Spleen (tissue), 7 donors: ENCODE measurements at regions not wholly inside any gene's neighbourhood (a gene's known extent, or its start where the extent isn't known, plus 50 kb on each side); places are given as distances from the start of the nearest gene placed in this dataset.

Source experiments
- POLR2A ChIP-seq, 3 donors: fragments of 450-650 bp; IDR thresholded peaks; one replicate each; pipeline ENCODE4 v1.5.1; 2017; ENCODE audit warnings: antibody characterized with exemption in 3 of 3, mild to moderate bottlenecking in 1 of 3
- POLR2AphosphoS5 ChIP-seq, 3 donors: sonication (generic); formaldehyde crosslinking; IDR thresholded peaks; one replicate each; pipeline ENCODE4 v1.5.1; 2017; ENCODE audit warnings: antibody characterized with exemption in 3 of 3
- TF ChIP-seq, protein P1 (sequence below), 11 experiments: fragments of 200-600 bp in 7 of 11; fragments of 450-650 bp in 4 of 11; sonication (generic) in 4 of 11; IDR thresholded peaks in 8 of 11; conservative IDR thresholded peaks in 3 of 11; 1 replicate in 7 of 11; 2 replicates in 4 of 11; pipeline versions ENCODE4 v1.4.0 to v1.8.0; 2016 to 2021; ENCODE audit warnings: antibody characterized with exemption in 11 of 11, inconsistent platforms in 4 of 11, mild to moderate bottlenecking in 1 of 11
- donor health status: DM: no; HTN: no; CAD: no; lungs with moderate emphysema.
- donor health status: DM: no; HTN: no; CAD: no.
- donor health status: DM: no; HTN: no; CAD: no.

DNA sequence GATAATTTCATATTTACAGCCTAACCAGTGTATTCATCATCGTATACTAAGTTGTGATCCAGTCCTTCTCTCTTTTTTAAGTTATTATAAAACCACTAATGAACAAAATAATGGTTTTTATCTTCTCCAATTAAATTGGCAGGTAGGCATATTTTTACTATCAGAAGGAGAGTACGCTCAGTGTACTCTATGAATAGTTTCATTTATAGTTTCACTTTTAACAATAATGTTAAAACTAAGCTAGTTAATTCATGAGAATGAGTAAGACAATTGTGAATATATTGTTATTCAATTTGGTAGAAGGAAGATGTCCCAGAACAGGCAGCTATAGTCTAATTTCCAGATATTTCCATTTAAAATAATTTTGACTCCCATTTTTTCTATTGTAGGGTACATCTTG lies 277.1 kb downstream of the RASSF9 start:
- TF ChIP-seq POLR2AphosphoS5 (IDR thresholded peaks at IDR 0.05) (no peak), POLR2A (IDR thresholded peaks at IDR 0.05) (no peak)
- TF ChIP-seq, protein P1, sequence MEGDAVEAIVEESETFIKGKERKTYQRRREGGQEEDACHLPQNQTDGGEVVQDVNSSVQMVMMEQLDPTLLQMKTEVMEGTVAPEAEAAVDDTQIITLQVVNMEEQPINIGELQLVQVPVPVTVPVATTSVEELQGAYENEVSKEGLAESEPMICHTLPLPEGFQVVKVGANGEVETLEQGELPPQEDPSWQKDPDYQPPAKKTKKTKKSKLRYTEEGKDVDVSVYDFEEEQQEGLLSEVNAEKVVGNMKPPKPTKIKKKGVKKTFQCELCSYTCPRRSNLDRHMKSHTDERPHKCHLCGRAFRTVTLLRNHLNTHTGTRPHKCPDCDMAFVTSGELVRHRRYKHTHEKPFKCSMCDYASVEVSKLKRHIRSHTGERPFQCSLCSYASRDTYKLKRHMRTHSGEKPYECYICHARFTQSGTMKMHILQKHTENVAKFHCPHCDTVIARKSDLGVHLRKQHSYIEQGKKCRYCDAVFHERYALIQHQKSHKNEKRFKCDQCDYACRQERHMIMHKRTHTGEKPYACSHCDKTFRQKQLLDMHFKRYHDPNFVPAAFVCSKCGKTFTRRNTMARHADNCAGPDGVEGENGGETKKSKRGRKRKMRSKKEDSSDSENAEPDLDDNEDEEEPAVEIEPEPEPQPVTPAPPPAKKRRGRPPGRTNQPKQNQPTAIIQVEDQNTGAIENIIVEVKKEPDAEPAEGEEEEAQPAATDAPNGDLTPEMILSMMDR (IDR thresholded peaks at IDR 0.05 in 8 of 11, conservative IDR thresholded peaks at IDR 0.05 in 3 of 11), result no peak
